GM10266 (cell line): ENCODE measurements at regions not wholly inside any gene's neighbourhood (a gene's known extent, or its start where the extent isn't known, plus 50 kb on each side); places are given as distances from the start of the nearest gene placed in this dataset.
"Not testable (repeated sequence)": the region's sequence is repeated elsewhere in the genome, so short reads cannot be mapped to it uniquely, and the experiment has no call there.

Source experiments
- DNase-seq: peaks from one replicate; pipeline ENCODE4 v3.0.0; 2012; ENCODE audit errors: extremely low spot score
- CTCF ChIP-seq: IDR thresholded peaks from 2 replicates; pipeline ENCODE4 v1.5.1; 2012; ENCODE audit warnings: mild to moderate bottlenecking, low read depth; ENCODE audit not compliant: control insufficient read depth, insufficient read depth; ENCODE audit errors: missing control alignments

GRCh38 chr5:25439025-25439424, 794.2 kb upstream of the CDH10 start:
- DNase-seq: no peak
- no peak for TF ChIP-seq CTCF

GRCh38 chr5:25438375-25438774, 793.6 kb upstream of the CDH10 start:
- DNase-seq: not testable (repeated sequence)

- no peak for TF ChIP-seq CTCF
- no peak for DNase-seq
Measured at GRCh38 chr5:25436452-25436851, 791.7 kb upstream of the CDH10 start.

- no peak for DNase-seq
Measured at GRCh38 chr5:25435882-25436281, 791.1 kb upstream of the CDH10 start.

GRCh38 chr5:25427240-25427639, 782.5 kb upstream of the CDH10 start:
- no peak for TF ChIP-seq CTCF
- no peak for DNase-seq

More at GRCh38 chr5:25435882-25436281, 791.1 kb upstream of the CDH10 start:
- TF ChIP-seq CTCF: no peak

GRCh38 chr5:25423271-25423670, 778.5 kb upstream of the CDH10 start:
- TF ChIP-seq CTCF: no peak
- DNase-seq: no peak

- no peak for TF ChIP-seq CTCF
- no peak for DNase-seq
Measured at GRCh38 chr5:25419684-25420083, 774.9 kb upstream of the CDH10 start.

GRCh38 chr5:25418978-25419377, 774.2 kb upstream of the CDH10 start:
- no peak for DNase-seq
- no peak for TF ChIP-seq CTCF
